DMS79 (cell line): ENCODE measurements at regions not wholly inside any gene's neighbourhood (a gene's known extent, or its start where the extent isn't known, plus 50 kb on each side); places are given as distances from the start of the nearest gene placed in this dataset.

Experiments
- DNase-seq: peaks from one replicate; lab custom pipeline; 2025; lab: John Stamatoyannopoulos, UW

DNA sequence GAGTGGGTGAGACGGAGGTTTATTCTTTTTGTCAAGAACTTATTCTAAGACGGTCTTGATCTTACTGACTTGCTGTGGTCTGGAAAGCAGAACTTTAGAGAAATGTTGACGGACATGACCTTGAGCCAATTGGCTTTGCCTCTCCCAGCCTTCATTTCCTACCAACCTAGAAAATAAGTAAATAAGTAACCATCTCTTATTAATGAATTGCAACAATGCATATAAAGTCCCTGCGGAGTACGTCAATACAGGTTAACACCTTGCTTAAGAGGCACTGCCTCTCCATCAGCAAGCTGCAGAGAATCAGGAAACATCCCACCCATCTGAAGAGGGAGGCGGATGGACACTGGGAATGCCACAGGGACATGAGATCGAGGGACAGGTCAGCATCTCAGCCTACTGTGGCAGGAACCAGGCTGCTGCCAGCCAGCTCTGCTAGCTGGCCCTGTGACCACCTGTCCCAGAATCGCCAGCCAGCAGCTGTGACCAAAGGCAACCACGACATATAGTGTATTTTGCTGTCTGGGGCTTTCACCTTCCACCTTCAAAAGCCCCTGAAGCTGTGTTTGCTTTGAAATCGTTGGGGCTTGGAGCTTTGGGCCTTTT lies 208.3 kb downstream of the BCL11B start:
- no peak for DNase-seq

GRCh38 chr14:99064262-99064954 lies 207.6 kb downstream of the BCL11B start:
- DNase-seq, result no peak

- DNase-seq, result no peak
These were observed 206.4 kb downstream of the BCL11B start for GRCh38 chr14:99065551-99065950.

- no peak for DNase-seq
These were observed 205.6 kb downstream of the BCL11B start for GRCh38 chr14:99066378-99066777.

GRCh38 chr14:99067141-99067920 lies 204.7 kb downstream of the BCL11B start:
- DNase-seq, result no peak

GRCh38 chr14:99067927-99068326 lies 204.1 kb downstream of the BCL11B start:
- DNase-seq, result no peak

DNA sequence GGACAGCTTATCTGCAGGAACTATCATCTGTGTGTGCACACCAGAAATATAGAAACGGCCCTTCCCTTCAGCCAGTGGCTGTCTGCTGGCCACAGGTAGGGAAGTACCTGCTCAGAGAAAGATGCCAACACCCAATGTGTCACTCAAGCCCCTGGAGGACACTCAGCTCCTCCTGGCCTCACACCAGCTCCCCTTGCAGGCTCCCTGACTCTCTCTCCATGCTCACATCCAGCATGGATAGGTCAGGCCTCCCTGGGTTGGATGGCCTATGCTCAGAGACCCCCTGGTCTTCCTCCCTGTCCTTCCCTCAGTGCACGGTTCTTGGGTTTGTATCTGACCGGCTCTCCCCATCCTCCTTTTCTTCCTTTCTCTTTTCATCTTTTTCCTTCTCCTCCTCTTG lies 202.1 kb downstream of the BCL11B start:
- DNase-seq, result no peak

- DNase-seq, result no peak
These were observed 199.6 kb downstream of the BCL11B start for GRCh38 chr14:99072433-99072832.

GRCh38 chr14:99072956-99073355 lies 199.0 kb downstream of the BCL11B start:
- DNase-seq, result no peak

DNA sequence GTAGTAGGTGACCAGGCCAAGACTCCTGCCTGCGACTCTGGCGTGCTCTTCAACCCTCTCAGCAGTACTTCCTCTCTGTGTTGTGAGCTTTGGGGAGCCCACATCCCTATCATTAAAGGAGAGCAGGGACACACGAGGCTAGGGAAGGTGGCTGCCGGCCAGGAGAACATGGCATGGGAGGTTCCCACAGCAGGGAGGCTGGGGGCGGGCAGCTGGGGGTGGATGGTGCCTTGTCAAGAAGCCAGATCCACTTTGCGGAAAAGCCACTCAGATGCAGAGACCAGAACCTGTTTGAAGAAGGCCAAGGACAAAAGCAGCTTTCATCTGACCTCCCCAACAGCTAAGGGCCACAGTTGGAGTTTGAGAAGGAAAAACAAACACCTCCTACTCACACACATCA lies 198.6 kb downstream of the BCL11B start:
- DNase-seq, result peak; percentile 84

GRCh38 chr14:99075061-99075460 lies 196.9 kb downstream of the BCL11B start:
- no peak for DNase-seq

DNA sequence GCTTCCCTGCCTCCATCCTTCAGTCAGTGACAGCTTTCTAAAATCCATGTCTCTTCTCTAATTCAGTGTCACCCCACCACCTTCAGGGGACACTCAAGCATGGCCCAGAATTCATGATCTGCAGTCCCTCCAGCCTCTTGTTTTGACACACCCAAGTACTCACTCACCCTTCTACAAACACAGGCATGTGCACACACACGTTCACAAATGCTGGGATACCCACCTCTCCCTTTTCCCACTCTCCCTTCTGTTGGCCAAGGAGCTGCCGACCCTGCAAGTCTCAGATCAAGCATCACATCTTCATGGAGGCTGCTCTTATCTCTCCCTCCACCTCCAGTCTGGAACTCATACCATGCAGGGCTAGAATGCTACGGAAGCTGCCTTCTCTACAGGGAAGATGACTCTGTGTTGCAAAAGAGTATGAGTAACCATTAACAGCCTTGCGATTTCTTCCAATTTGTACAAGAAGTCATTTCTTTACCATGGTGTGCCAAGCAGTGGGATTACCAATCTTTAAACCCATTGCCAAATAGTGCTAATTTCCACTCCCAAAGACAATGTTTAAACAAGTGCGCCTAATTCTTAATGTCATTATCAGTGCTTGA lies 196.1 kb downstream of the BCL11B start:
- no peak for DNase-seq

- DNase-seq, result no peak
These were observed 194.7 kb downstream of the BCL11B start for GRCh38 chr14:99077076-99077843.

DNA sequence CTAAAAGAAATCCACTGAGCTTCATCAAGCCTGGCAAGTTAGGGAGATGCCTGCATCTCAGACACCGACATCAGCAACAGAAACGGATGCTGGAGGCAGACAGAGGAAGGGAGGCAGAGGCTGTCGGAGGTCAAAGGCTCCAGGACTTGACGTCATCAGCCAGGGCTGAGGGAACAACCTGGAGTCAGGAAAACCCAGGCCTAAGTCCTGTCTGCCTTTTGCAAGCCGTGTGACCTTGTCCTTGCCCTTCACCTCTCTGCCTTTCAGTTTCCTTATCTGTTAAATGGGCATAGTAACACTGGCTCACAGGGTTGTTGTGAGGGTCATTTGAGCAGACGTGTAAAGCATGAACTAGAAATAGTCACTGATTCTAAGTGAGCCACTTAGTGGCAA lies 194.2 kb downstream of the BCL11B start:
- no peak for DNase-seq

DNA sequence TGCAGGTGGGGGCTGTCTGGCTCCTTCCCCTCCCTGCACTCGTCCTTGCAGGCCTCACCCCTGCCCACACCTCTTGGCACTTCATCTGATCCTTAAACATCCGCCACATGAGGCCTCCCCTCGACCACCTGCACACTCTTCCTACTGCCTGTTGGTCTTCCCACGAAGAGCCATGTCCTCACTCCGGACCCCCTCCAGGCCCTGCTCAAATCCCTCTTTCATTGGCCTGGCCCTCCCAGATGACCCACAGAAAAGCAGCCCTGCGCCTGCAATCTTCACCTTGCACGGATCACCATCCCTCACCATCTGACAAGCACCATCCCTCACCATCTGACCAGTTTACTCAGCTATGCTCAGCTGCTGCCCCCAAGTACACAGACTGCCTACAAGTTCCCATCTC lies 193.6 kb downstream of the BCL11B start:
- no peak for DNase-seq

DNA sequence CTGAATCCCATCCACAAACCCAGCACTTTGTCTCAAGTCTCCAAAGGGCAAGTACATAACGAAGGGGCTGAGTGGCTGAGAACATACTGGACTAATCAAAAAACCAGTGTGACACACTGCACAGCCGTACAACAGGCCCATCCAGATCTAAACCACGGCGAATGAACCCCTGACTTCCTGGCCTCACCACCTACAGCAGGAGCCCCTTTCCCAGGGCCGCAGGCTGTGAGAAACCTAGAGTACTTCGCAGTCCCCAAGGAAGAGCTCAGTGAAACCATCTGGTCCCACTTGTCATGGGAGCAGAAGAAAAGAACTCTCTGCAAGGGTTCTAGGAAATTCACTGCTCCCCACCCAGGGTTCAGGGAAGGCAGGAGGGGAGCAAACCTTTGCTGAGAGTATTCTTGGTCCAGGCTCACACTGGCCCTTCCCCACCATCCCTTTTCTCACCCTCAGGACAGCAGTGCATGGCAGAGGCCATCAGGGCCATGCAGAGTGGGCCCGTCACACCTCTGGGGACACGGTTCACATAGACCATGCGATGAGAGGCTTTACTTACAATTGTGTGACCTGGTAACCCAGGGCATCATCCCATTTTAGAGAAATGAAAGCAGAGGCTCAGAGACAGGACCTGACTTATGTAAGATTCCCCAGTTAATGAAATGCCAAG lies 192.8 kb downstream of the BCL11B start:
- DNase-seq, result no peak

DNA sequence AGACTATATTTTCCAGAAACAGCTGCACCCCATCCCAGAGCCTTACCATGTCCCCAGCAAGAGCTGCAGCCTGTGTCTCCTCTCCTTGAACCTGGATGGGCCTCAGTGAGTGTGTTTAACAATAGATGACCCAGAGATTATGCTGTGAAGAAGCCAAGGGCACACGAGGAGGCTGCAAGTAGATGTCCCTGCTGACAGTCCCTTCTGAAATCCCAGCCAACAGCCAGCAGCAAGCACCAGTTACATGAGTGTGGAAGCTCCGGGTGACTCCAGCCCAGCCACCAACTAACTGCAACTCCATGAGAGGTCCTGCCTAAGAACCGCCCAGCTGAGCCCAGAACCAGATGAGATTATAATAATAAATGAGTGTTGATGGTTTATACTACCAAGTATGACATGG lies 191.7 kb downstream of the BCL11B start:
- no peak for DNase-seq

DNA sequence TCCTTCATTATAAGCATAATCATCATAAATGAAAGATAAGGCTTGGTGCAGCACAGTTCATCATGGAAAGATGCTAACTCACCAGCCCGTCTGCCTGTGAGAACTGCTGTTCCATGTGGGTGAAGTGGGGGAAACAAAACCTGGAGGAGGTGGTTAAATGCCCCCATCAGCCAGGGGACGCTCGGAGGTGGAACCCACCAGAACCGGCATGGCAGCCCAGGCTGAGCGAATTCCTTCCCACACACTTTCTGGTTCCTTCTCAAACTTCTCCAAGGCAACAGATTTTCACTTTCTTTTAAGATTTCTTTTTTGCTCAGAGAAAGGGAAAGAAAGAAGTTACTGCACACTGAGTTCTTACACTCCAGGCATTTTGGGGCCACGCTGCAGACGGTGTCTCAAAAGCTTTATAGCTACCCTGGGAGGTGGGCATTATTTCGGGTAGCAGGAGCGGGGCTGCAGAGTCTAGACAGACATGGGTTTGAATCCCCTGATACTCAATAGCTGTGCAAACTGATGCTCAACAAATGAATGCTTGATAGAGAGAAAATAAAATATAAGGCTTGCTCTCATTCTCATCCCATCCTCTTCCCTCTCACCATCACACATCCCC lies 190.7 kb downstream of the BCL11B start:
- DNase-seq, result no peak

DNA sequence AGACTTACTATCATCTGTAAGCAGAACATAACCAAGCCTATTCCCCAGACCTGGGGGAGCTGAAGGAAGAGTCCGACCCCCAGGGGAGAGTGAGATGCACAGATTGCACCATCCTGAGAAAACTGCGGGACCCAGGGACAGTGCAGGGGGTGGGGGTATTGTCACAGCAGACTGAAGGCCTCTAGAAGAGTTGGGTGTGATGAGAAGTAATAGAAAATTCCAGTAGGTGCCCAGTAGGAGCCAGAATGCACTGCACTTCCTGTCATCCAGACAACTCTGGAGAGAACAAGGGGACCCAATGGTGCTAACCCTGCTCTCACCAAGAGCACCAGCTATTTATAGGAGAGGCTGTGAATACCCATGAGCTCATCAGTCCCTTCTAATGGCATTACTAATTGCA lies 190.1 kb downstream of the BCL11B start:
- DNase-seq, result no peak

DNA sequence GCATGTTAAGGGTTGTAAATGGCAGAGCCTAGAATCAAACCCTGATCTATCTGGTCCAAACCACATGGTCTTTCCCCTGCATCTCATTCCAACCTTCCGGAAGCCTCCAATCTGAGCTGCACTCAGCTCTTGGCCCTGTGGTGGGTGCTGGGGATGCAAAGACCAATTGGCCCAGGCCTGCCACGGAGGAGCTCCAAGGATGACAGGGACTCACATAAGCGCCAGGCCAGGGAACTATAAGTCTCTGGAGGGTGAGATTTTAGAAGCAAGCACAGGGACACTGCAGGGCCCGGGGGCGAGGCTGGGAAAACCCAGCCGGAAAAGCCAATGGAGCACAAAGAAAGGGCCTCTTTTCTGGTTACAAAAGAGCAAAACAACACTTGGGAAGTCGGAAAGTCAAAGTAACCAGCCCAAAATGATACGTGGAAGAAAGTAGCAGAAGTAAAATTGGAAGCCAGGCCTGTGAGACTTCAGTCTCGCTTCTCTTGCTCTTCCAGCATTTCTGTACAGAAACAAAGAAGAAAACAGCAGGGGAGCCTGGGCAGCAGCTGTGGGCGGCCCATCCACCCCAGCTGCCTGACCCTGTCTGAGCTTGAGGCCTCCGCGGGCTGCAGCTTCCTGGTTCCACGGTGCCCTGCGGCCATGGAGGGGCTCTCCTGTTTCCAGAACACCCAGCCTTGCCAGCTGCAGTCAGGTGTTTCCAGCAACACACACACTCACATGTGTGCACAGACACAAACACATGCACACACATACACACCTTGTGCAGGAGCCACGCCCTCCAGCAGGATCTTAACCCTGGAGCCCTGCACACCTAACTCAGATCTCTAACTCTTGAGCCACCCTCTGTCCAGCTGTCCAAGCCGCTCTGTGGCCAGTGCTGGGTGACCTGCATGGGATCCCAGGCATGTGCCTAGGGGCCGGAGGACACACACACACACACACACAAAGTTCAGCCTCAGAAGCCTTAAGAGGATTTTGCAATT lies 178.2 kb downstream of the BCL11B start:
- DNase-seq, result no peak
